ENCODE measurements at regions not wholly inside any gene's neighbourhood (a gene's known extent, or its start where the extent isn't known, plus 50 kb on each side); places are given as distances from the start of the nearest gene placed in this dataset.

DNA sequence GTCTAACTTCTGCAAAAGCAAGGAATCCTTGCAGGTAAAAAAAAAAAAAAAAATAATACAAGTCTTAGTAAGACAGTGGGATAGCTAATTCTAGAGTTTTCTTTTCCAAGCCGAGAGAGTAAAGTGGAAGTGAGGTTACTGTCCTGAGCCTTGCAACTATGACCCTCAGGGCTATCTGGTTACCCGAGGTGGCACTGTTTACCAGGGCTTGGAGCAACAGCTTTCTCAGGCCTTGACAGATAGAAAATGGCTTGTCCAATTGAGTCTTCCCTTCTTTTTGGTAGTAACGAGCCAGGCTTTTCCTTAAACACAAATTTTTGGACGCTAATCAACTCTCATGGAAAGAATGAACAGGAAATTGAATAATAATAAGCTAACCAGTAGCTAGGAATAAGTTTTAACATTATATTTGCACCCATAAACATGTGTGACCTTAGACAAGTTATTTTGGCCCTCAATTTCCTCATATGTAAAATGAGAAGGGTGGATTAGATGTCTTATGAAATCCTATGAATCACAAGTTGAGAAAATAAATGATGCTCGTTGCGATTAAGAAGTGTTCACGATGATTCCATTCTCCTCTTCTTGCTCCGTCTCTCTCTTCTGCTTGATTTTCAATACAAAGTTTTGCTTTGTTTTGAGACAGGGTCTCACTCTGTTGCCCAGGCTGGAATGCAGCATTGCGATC, 236.9 kb upstream of the KBTBD8 start:
- TF ChIP-seq, protein P1, sequence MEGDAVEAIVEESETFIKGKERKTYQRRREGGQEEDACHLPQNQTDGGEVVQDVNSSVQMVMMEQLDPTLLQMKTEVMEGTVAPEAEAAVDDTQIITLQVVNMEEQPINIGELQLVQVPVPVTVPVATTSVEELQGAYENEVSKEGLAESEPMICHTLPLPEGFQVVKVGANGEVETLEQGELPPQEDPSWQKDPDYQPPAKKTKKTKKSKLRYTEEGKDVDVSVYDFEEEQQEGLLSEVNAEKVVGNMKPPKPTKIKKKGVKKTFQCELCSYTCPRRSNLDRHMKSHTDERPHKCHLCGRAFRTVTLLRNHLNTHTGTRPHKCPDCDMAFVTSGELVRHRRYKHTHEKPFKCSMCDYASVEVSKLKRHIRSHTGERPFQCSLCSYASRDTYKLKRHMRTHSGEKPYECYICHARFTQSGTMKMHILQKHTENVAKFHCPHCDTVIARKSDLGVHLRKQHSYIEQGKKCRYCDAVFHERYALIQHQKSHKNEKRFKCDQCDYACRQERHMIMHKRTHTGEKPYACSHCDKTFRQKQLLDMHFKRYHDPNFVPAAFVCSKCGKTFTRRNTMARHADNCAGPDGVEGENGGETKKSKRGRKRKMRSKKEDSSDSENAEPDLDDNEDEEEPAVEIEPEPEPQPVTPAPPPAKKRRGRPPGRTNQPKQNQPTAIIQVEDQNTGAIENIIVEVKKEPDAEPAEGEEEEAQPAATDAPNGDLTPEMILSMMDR (conservative IDR thresholded peaks at IDR 0.05; ENCODE audit: low read depth, low read length), result no peak
- TF ChIP-seq EZH2 (IDR thresholded peaks at IDR 0.05; ENCODE audit: low read length, unreplicated experiment), result no peak
- no peak for TF ChIP-seq EZH2phosphoT487 (IDR thresholded peaks at IDR 0.05; ENCODE audit: borderline replicate concordance, low read length)
